IPS DF 19.7 (cell line): ENCODE measurements at regions not wholly inside any gene's neighbourhood (a gene's known extent, or its start where the extent isn't known, plus 50 kb on each side); places are given as distances from the start of the nearest gene placed in this dataset.
A peak's percentile ranks its signal among the peaks of the same experiment; 100 is the strongest.
"Not testable (repeated sequence)": the region's sequence is repeated elsewhere in the genome, so short reads cannot be mapped to it uniquely, and the experiment has no call there.

Source experiments
- DNase-seq: peaks from one replicate; pipeline ENCODE4 v3.0.0-alpha.2; 2013; ENCODE audit warnings: low read depth, low spot score

DNA sequence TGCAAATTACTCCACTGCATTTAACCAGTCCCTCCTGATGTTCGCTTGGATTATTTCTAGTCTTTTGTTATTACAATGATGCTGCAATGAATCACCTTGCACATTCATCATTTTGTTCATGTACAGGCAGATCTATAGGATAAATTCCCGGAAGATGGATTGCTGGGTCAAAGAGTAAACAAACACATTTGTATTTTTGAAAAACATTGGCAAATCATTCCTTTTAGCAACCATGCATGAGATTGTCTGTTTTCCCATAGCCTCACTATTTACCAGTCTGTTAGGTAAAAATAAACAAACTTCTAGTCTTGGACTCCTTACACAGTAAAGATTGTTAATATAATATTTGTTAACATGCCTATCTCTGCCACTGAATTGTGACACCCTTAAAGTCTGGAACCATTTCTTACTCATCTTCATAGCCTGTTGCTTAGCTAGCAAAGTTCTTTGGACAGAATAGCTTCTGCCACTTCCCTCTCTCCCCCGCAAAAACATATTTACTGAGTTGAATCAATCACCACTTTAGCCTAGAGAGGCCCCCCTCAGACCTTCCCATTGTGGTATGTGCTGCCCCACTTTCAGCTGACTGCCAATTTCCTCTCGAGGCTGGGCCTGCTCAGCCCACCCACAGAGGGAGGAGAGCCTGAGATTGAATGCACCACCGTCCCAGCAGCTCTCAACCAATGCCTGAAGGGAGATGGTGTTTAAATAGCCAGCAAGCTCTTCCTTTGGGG lies 108.4 kb upstream of the ATXN3L start:
- DNase-seq = peak; percentile 30

DNA sequence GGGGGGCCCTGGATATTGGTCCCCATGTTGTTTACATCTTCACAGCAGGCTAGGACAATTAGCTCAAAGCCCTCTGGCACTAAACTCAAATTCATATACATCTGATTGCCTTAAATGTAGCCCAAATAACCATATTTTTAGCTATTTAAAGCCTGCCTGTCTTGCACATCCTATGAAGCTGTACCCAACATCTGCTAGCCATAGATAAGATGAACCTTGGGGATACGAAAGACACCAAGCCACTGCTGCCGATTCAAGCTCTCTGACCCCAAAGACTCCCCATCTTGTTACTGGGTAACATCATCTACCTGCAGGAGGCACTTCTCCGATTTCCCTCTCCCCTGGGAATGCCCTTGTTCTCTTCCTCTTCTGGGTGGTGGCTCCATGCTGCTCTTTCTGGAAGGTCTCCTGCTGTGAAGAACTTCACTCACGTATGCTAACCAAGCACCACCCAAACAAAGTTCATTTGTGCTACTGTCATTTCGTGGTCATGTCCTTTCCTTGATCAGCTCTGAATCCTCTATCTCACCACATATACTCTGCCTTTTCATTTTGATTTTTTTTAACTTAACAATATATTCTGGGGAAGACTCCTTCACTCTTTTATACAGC lies 107.7 kb upstream of the ATXN3L start:
- no peak for DNase-seq

- no peak for DNase-seq
Measured at GRCh38 chrX:13420545-13421183, 100.8 kb upstream of the ATXN3L start.

GRCh38 chrX:13419918-13420317 lies 100.1 kb upstream of the ATXN3L start:
- no peak for DNase-seq

DNA sequence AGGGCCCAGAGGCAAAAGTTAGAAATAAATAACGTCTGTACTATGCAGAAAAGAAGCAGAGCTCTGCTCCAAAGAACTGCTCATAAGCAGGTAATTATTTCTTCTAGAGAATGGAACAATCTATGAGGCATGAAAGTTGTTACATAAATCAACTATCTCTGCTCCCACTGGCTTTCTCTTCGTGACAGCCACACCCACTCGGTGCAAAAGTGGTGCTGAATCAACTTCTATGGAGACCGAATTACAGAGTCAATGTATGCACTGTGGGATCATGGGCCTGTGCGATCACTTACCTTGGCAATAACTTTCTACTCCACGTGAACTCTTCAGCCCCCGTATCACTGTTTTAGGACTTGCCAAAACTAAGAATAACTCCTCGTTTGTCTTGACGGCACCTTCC lies 99.4 kb upstream of the ATXN3L start:
- no peak for DNase-seq

- DNase-seq = no peak
Measured at GRCh38 chrX:13418126-13419097, 98.6 kb upstream of the ATXN3L start.

- DNase-seq = no peak
Measured at GRCh38 chrX:13415509-13415908, 95.7 kb upstream of the ATXN3L start.

DNA sequence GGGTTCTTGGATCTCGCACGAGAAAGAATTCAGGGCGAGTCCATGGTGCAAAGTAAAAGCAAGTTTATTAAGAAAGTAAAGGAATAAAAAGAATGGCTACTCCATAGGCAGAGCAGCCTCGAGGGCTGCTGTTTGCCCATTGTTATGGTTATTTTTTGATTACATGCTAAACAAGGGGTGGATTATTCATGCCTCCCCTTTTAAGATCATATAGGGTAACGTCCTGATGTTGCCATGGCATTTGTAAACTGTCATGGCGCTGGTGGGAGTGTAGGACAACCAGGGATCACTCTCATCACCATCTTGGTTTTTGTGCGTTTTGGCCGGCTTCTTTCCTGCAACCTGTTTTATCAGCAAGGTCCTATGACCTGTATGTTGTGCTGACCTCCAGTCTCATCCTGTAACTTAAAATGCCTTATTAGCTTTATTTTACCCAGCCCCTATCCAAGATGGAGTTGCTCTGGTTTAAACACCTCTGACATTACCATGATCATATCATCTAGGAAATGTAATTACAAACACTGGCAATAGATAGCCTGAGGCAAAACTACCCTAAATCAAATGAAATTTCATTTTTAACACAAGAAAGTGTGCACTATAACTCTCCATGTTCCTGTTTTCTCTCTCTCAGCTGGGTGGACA lies 94.3 kb upstream of the ATXN3L start:
- no peak for DNase-seq

DNA sequence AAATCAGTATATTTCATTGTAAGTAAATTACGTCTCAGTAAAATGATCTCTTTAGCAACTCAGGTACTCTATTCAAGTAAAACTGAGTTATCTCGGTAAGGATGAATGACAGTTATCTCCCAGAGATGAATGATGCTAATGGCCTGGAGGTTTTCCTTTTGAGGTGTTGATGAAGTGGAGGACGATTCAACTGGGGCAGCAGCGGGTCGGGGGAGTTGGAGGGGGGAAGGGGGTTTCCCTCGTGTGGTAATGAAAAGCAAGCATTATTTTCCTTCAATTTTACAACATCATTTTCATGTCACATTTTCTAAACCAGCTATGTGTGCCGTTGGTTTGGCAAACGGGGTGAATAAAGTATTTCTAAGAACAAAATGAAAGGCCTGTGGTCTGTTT lies 92.4 kb upstream of the ATXN3L start:
- no peak for DNase-seq

DNA sequence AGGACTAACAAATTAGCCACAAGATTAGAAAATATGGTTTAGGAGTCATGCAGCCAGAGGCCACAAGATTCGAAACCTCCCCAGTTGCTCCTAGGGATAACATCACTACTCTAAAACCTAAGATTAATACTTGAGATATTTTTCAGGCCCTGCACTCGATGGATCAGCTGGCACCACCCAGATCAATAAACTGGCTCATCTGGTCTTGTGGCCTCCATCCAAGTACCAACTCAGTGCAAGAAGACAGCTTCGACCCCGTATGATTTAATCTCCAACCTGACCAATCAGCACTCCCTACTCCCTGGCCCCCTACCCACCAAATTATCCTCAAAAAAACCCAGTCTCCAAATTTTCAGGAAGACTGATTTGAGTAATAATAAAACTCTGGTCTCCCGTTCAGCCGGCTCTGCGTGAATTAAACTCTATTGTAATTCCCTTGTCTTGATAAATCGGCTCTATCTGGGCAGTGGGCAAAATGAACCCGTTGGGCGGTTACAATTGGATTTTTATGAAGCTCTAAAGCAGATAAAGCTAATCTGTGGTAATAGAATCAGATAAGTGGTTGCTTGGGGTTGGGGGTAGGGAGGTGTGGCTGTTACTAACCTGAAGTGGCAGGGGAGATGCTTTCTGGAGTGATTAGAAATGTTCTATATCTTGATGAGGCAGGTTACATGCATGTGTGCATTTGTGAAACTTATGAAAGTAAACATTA lies 91.8 kb upstream of the ATXN3L start:
- no peak for DNase-seq

DNA sequence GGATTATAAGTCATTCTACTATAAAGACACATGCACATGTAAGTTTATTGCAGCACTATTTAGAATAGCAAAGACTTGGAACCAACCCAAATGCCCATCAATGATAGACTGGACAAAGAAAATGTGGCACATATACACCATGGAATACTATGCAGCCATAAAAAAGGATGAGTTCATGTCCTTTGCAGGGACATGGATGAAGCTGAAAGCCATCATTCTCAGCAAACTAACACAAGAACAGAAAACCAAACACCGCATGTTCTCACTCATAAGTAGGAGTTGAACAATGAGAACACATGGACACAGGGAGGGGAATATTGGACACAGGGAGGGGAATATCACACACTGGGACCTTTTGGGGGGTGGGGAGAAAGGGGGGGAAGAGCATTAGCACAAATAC lies 88.7 kb upstream of the ATXN3L start:
- DNase-seq = not testable (repeated sequence)

DNA sequence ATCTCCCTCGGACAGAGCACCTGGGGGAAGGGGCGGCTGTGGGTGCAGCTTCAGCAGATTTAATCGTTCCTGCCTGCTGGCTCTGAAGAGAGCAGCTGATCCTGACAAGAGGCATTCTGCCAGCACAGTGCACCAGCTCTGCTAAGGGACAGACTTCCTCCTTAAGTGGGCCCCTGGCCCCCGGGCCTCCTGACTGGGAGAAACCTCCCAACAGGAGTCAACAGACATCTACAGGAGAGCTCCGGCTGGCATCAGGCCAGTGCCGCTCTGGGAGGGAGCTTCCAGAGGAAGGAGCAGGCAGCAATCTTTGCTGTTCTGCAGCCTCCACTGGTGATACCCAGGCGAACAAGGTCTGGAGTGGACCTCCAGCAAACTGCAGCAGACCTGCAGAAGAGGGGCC lies 84.9 kb upstream of the ATXN3L start:
- not testable (repeated sequence) for DNase-seq

- DNase-seq = no peak
Measured at GRCh38 chrX:13404364-13404763, 84.5 kb upstream of the ATXN3L start.

DNA sequence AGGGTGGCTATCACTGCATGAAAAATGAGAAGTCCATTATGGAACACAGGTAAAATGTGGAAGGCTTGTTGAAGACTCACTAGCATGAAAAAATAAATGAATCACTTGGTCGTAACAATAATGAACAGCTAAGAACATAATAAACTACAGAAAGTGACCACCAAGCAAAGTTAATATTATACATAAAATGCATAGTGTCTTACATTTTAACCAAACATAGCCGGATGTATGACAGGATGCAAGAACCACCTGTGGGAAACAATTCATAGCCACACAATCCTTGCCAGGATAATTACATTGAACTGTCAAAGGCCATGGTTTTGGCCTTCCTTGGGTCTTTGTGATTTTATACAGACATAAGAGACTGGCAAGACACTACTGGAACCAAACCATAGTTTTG lies 81.9 kb upstream of the ATXN3L start:
- DNase-seq = no peak

- no peak for DNase-seq
Measured at GRCh38 chrX:13398839-13399238, 79.0 kb upstream of the ATXN3L start.

DNA sequence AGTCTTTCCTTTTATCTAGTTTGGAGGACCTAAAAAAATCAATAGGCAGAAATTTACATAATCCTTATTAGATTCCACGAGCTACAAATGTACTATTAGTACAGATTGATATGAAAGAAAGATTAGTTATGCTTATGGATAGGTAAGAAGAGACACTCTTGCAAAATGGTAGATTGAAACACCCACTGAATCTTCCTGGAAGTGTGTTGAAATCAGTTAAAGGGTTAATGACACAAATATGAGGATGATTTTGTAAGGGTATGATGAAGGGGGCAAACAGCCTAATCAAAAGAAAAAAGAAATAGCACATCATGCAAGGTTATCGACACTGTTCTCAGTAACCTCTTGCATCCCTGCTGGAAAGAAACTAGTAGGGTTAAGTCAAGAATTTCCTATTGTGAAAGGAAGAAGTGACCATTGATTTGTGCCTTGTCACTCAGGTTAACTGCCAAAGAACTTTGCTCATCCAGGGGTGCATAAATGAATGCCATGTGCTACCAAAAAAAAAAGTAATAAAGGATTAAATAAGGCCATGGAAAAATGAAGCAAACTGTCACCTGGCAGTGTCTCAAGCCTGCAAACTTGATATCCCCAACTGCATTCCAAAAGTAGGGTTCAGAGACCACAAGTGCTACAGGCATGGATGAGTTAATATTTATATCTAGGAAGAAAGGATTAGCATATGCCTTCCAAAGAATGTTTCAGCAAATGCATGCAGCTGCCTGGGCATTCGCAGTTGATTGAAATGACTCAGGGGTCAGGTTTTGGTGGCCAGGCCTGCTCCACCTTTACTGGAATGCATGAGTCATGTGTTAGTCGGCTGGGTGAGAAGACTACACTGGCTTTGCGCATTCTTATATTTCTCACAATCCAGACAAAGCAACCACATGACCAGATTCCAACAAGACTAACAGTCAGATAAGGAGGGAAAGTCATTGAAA lies 78.3 kb upstream of the ATXN3L start:
- peak; percentile 15 for DNase-seq

- DNase-seq = no peak
Measured at GRCh38 chrX:13396924-13397323, 77.1 kb upstream of the ATXN3L start.

GRCh38 chrX:13389501-13389900 lies 69.6 kb upstream of the ATXN3L start:
- no peak for DNase-seq

DNA sequence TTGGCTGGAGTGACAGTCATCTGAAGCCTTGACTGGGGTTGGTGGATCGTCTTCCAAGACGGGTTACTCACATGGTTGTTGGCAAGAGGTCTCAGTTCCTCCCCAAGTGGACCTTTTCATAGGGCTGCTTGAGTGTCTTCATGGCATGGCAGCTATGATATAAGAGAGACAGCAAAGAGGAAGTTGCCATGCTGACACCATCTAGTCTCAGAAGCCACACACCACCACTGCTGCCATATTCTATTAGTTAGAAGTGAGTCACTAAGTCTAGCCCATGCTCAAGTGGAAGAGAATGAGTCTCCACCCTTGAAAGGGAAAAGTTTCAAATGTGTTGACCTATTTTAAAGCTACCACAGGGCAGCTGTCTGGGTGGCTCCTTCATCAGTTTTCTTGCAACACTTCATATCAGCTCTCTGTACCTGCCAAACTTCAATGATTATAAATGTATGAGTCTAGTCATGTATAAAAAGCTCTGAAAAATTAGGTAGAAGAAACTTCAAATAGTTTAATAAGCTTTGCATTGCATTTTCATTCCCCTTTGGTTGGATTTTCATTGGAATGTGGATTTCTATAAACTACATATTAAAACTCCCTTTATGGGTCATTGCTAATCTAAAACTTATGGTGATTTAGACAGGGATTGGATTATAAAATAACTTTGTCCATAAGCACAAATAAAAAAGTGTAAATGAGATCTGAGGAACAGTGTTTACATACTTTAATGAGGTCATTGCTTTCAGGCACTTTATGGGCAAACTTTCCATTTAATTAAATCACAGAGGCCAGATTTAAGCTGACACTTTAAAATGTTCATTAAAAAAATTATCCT lies 68.0 kb upstream of the ATXN3L start:
- DNase-seq = no peak
